HG02852 (cell line): ENCODE measurements at regions not wholly inside any gene's neighbourhood (a gene's known extent, or its start where the extent isn't known, plus 50 kb on each side); places are given as distances from the start of the nearest gene placed in this dataset.

ENCODE experiments used
- ATAC-seq: cut with Tn5 transposase; IDR thresholded peaks from one replicate; pipeline ENCODE4 v1.9.1; 2021; ENCODE audit warnings: mild to moderate bottlenecking, moderate library complexity; ENCODE audit not compliant: unreplicated experiment

GRCh38 chr2:5751873-5752482 lies 59.8 kb downstream of the SOX11 start:
- ATAC-seq: no peak

- no peak for ATAC-seq
Observed at GRCh38 chr2:5756272-5756671, 64.1 kb downstream of the SOX11 start.

- no peak for ATAC-seq
Observed at GRCh38 chr2:5758346-5758745, 66.2 kb downstream of the SOX11 start.

GRCh38 chr2:5759949-5760348 lies 67.8 kb downstream of the SOX11 start:
- no peak for ATAC-seq

- ATAC-seq: no peak
Observed at GRCh38 chr2:5763531-5763930, 71.3 kb downstream of the SOX11 start.

- no peak for ATAC-seq
Observed at GRCh38 chr2:5764041-5764440, 71.9 kb downstream of the SOX11 start.

- ATAC-seq: no peak
Observed at GRCh38 chr2:5766056-5766455, 73.9 kb downstream of the SOX11 start.

GRCh38 chr2:5766561-5766960 lies 74.4 kb downstream of the SOX11 start:
- ATAC-seq: no peak

- ATAC-seq: no peak
Observed at GRCh38 chr2:5777131-5777535, 84.9 kb downstream of the SOX11 start.

- no peak for ATAC-seq
Observed at GRCh38 chr2:5781679-5782078, 89.5 kb downstream of the SOX11 start.

- no peak for ATAC-seq
Observed at GRCh38 chr2:5782103-5782502, 89.9 kb downstream of the SOX11 start.

- ATAC-seq: no peak
Observed at GRCh38 chr2:5788447-5788846, 96.3 kb downstream of the SOX11 start.

GRCh38 chr2:5791371-5791770 lies 99.2 kb downstream of the SOX11 start:
- ATAC-seq: no peak

GRCh38 chr2:5794012-5794411 lies 101.8 kb downstream of the SOX11 start:
- no peak for ATAC-seq

GRCh38 chr2:5798084-5798483 lies 105.9 kb downstream of the SOX11 start:
- ATAC-seq: no peak

- ATAC-seq: no peak
Observed at GRCh38 chr2:5799348-5799747, 107.2 kb downstream of the SOX11 start.

GRCh38 chr2:5803547-5803946 lies 111.4 kb downstream of the SOX11 start:
- ATAC-seq: no peak

- ATAC-seq: no peak
Observed at GRCh38 chr2:5818961-5819600, 126.9 kb downstream of the SOX11 start.

GRCh38 chr2:5824126-5824525 lies 131.9 kb downstream of the SOX11 start:
- ATAC-seq: no peak

GRCh38 chr2:5825686-5826085 lies 133.5 kb downstream of the SOX11 start:
- no peak for ATAC-seq

- ATAC-seq: no peak
Observed at GRCh38 chr2:5826979-5827655, 134.9 kb downstream of the SOX11 start.

GRCh38 chr2:5834501-5834900 lies 142.3 kb downstream of the SOX11 start:
- ATAC-seq: no peak
